Activated T-cell treated with anti-CD3 and anti-CD28 coated beads, Interleukin-2, amount 50 U/mL, for 72 hours (primary cell): ENCODE measurements at regions not wholly inside any gene's neighbourhood (a gene's known extent, or its start where the extent isn't known, plus 50 kb on each side); places are given as distances from the start of the nearest gene placed in this dataset.

Source experiments
- ATAC-seq, 2 donors: fragments of 150-1000 bp; cut with Tn5 transposase; replicated peaks in 1 of 2; 2 replicates each; pipeline ENCODE4 v1.10.0; 2021; ENCODE audit warnings: moderate library complexity in 2 of 2, mild to moderate bottlenecking in 1 of 2
- DNase-seq, 2 donors: peaks; one replicate each; pipeline ENCODE4 v3.0.0; 2021 to 2022; ENCODE audit warnings: mixed read lengths in 1 of 2
- H3K27ac Mint-ChIP-seq: one replicate; pipeline ENCODE4 v1.8.0; 2022; ENCODE audit warnings: mild to moderate bottlenecking, moderate library complexity, mixed read lengths
- H3K27me3 Mint-ChIP-seq: one replicate; pipeline ENCODE4 v1.8.0; 2022; ENCODE audit warnings: low read depth, mixed read lengths
- H3K36me3 Mint-ChIP-seq, 2 donors: one replicate each; pipeline ENCODE4 v1.8.0; 2022; ENCODE audit warnings: mixed read lengths in 2 of 2, mild to moderate bottlenecking in 1 of 2; ENCODE audit not compliant: insufficient read depth in 2 of 2
- H3K4me1 Mint-ChIP-seq: one replicate; pipeline ENCODE4 v1.8.0; 2022; ENCODE audit warnings: low read depth, mixed read lengths
- H3K4me3 Mint-ChIP-seq, 2 donors: one replicate each; pipeline ENCODE4 v1.8.0; 2022; ENCODE audit warnings: mild to moderate bottlenecking in 2 of 2, mixed read lengths in 2 of 2, moderate library complexity in 2 of 2
- H3K9me3 Mint-ChIP-seq, 2 donors: one replicate each; pipeline ENCODE4 v1.8.0; 2022; ENCODE audit warnings: mixed read lengths in 2 of 2

DNA sequence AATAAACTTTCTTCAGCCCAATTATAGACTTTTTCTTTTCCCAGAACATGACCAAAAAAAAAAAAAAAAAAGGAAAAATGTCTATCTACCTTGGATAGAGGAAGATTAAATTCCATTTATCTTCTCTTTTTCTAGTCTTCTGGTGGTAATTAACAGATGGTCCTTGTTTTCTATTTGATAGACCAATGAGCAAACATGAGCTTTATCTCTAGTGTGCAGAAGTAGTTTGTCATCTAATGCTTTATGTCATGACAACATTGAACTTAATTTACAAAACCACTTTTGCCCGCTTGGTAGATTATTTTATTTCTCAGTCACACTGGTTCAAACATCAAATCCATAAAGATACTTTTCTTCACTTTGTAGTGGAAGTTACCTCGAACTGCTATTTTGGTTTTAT, 69.5 kb upstream of the ELL2 start:
- DNase-seq (no peak), ATAC-seq (no peak)
- Mint-ChIP-seq H3K27ac (no peak overlapping the region), H3K4me1 (no peaks in the 10 kb centered on the region), H3K36me3 (no peaks in the 10 kb centered on the region), H3K27me3 (no peaks in the 10 kb centered on the region), H3K9me3 (no peaks in the 10 kb centered on the region), H3K4me3 (no peak overlapping the region)

DNA sequence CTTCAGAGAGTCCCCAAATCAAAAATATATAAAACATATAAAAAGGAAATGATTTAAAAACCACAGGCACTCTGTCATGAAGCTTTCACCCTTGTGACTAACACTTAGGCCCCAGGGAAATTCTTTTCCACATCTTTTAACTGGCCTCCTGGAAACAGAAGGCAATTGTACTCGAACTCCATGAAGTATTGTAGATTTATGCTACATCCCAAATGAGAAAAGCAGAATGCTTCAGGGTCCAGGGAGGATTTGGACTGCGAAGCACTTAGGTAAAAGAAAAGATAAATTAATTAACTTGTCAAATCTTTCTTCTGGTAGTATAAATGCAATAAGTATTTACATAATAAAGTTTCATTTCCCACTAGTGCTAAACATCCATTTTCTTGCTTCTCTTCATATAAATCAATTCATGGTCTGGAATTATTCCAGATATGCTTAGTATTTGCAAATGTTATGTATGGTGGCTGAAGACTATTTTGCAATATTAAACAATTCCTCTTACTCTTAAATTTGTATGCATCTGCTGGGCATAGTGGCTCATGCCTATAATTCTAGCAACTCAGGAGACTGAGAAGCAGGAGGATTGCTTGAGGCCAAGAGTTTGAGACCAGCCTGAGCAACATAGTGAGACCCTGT, 64.9 kb upstream of the ELL2 start:
- no peak overlapping the region for H3K4me3 Mint-ChIP-seq
- no peaks in the 10 kb centered on the region for H3K4me1 Mint-ChIP-seq
- no peaks in the 10 kb centered on the region for H3K9me3 Mint-ChIP-seq
- no peak for ATAC-seq
- DNase-seq = no peak
- H3K27me3 Mint-ChIP-seq = peaks cover 8% of the 10 kb centered on the region
- H3K36me3 Mint-ChIP-seq = no peaks in the 10 kb centered on the region
- H3K27ac Mint-ChIP-seq = no peak overlapping the region

DNA sequence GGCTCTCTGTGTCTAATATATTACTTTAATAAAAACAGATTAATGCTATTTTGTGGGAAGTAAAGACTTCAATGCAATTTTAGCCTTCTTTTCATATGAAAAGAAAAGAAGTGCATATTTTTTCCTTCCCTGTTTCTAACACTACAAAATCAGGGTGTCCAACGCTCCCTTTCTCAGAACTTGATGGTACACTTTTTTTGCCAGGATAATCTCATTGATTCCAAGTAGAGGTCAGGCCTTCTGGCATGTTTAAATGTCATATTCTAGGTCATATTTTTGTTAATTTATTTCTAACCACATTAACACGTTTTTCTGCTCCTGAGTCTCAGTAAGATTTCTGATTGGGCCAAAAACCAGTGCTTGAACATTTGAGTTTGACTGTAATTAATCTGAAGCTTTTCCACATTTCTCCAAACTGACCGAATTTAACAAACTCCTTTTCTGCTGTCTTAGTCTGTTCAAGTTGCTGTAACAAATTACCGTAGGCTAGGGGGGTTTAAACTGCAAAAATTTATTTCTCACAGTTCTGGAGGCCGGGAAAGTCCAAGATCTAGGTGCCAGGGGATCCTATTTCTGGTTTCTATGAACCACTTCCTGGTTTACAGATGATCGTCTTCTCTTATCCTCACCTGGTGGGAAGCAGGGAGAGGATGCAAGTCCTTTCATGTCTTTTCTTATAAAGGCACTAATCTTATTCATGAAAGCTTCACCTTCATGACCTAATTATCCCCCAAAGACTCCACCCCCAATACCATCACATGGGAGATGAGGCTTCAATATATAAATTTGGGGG, 63.2 kb upstream of the ELL2 start:
- H3K36me3 Mint-ChIP-seq = no peaks in the 10 kb centered on the region
- no peak for DNase-seq
- H3K9me3 Mint-ChIP-seq = no peaks in the 10 kb centered on the region
- H3K4me1 Mint-ChIP-seq = no peaks in the 10 kb centered on the region
- no peak for ATAC-seq
- H3K27me3 Mint-ChIP-seq = peaks cover 8% of the 10 kb centered on the region
- H3K27ac Mint-ChIP-seq = peak overlapping the region; percentile 38
- H3K4me3 Mint-ChIP-seq = no peak overlapping the region

DNA sequence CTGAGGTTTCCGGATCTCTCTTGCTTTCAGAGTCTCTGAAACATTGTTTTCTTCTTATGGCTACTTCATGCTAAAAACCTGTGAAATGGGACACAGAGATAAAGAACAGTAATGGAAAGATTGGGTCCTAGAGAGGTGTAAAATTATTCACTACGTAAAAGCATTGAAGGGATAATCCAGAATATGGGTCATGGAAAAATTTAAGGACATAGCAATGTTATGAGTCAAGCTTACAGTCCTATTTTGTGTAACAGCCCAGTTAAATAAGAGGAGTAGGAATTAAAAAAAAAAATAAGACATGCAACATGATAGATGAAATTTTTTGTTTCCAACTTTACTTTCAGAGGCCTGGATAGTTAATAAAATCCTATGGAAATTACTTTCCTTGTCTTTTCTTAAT, 61.9 kb upstream of the ELL2 start:
- no peak for DNase-seq
- H3K9me3 Mint-ChIP-seq = no peaks in the 10 kb centered on the region
- no peak overlapping the region for H3K27ac Mint-ChIP-seq
- no peak for ATAC-seq
- no peaks in the 10 kb centered on the region for H3K36me3 Mint-ChIP-seq
- no peak overlapping the region for H3K4me3 Mint-ChIP-seq
- H3K27me3 Mint-ChIP-seq = peaks cover 8% of the 10 kb centered on the region
- H3K4me1 Mint-ChIP-seq = no peaks in the 10 kb centered on the region

DNA sequence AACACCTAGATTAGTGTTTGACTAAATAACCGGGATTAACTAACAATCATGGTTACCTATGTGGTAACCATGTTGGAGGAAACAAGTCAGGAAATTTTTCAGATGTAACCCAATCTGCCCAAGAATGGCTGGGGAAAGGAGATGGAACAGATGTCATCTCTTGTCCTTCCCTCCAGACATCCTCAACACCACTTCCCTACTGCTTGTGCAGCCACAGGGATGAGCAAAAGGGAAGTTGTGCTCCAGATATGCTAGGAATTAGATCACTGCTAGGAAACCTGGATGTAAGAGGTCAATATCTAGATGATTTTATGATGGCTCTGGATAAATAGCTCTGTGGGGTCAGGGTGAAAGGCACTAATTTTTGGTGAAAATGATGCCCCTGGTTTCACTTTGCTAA, 61.3 kb upstream of the ELL2 start:
- no peak for DNase-seq
- Mint-ChIP-seq H3K9me3 (no peaks in the 10 kb centered on the region), H3K27ac (no peak overlapping the region), H3K36me3 (no peaks in the 10 kb centered on the region), H3K27me3 (peaks cover 8% of the 10 kb centered on the region), H3K4me3 (no peak overlapping the region), H3K4me1 (no peaks in the 10 kb centered on the region)
- ATAC-seq = no peak

DNA sequence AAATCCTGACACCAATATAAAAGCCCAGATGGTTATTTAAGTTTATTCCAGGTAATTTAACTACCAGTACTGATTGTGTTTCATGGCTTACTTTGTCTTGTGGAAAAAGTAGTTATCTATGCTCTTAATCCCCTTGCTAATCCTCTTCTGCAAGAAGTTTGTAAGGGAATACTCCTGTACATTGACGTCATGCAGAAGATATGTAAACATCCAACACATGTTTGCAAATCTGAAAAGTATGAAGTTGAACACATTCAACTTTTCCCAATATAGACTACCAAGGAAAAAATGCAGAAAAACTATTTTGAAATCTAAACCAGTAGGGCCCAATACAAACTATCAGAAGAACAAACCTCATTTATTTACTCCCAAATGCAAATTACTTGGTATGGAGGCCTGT, 56.3 kb upstream of the ELL2 start:
- ATAC-seq (no peak), DNase-seq (no peak)
- Mint-ChIP-seq H3K4me3 (no peak overlapping the region), H3K27ac (no peak overlapping the region), H3K9me3 (no peaks in the 10 kb centered on the region), H3K27me3 (peaks cover 3% of the 10 kb centered on the region), H3K36me3 (no peaks in the 10 kb centered on the region), H3K4me1 (no peaks in the 10 kb centered on the region)

DNA sequence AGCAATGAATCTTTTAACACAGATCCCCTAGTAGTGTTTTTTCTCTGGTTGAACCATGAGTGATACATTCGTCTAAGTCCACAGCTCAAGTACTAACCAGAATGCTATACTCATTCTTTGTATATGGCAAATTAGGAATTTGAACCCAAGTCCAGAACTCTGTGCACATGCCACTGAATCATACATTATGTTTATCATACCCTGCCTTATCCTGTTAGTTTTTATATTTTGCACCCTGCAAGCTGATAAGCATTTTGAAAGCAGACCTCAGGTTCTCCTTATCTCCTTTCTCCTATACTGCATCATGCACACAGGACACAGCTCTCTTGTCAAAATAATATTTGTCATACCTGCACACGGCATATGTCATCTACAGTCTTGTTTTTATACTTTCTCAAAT, 54.6 kb upstream of the ELL2 start:
- H3K27ac Mint-ChIP-seq = no peak overlapping the region
- H3K4me3 Mint-ChIP-seq = no peak overlapping the region
- no peaks in the 10 kb centered on the region for H3K4me1 Mint-ChIP-seq
- no peaks in the 10 kb centered on the region for H3K27me3 Mint-ChIP-seq
- H3K36me3 Mint-ChIP-seq = no peaks in the 10 kb centered on the region
- ATAC-seq (no peak), DNase-seq (no peak)
- no peaks in the 10 kb centered on the region for H3K9me3 Mint-ChIP-seq

DNA sequence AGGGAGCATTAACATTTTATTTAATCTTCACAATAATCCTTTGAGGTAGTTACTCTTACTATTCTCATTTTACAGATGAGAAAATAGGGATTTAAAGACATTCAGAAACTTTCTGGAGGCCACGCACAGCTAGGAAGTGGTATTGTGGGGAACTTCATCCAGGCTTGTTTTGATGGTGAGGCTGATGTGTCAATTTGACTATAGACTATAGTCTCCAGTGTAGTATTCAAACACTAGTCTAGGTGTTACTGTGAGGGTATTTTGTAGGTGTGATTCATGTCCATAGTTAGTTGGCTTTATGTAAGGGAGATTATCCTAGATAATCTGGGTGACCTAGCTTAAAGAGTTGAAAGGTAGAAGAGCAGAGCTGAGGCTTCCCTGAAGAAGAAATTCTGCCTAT, 54.1 kb upstream of the ELL2 start:
- Mint-ChIP-seq H3K27me3 (no peaks in the 10 kb centered on the region), H3K9me3 (no peaks in the 10 kb centered on the region), H3K4me3 (no peak overlapping the region), H3K4me1 (no peaks in the 10 kb centered on the region), H3K36me3 (no peaks in the 10 kb centered on the region), H3K27ac (no peak overlapping the region)
- DNase-seq (no peak), ATAC-seq (peak; percentile 27 to 69)

DNA sequence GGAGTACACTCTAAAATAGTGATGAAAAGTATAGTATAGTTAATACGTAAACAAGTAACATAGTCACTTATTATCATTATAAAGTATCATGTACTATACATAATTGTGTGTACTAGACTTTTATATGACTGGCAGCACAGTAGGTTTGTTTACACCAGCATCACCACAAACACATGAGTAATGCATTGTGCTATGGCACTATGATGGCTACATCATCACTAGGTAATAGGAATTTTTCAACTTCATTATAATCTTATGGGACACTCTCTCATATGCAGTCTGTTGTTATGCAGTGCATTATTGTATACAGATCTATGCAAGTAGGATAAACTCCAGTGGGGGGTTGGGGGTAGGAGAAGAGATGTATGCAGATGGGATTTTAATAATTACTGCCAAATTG, 52.7 kb upstream of the ELL2 start:
- Mint-ChIP-seq H3K36me3 (no peaks in the 10 kb centered on the region), H3K27me3 (no peaks in the 10 kb centered on the region), H3K4me3 (no peak overlapping the region), H3K9me3 (peaks cover 0 to 3% of the 10 kb centered on the region in 2 donors), H3K27ac (no peak overlapping the region), H3K4me1 (no peaks in the 10 kb centered on the region)
- ATAC-seq (no peak), DNase-seq (no peak)

DNA sequence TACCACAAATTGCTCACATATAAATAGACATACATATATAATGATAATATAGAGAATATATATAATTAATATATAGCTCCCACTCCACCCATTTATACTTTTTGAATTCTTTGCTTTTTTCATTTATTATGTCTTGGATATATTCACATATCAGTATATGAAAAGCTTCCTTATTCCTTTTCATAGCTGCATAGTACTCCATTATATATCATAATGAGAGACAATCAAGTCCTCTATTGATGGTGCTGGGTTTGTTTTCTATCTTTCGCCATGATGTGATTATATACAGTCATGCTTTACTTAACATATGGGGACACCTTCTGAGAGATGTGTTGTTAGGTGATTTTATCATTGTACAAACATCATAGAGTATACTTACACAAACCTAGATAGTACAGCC, 51.6 kb upstream of the ELL2 start:
- peaks cover 2 to 7% of the 10 kb centered on the region in 2 donors for H3K9me3 Mint-ChIP-seq
- DNase-seq = no peak
- H3K27me3 Mint-ChIP-seq = no peaks in the 10 kb centered on the region
- H3K36me3 Mint-ChIP-seq = no peaks in the 10 kb centered on the region
- no peaks in the 10 kb centered on the region for H3K4me1 Mint-ChIP-seq
- no peak for ATAC-seq
- no peak overlapping the region for H3K4me3 Mint-ChIP-seq
- no peak overlapping the region for H3K27ac Mint-ChIP-seq

DNA sequence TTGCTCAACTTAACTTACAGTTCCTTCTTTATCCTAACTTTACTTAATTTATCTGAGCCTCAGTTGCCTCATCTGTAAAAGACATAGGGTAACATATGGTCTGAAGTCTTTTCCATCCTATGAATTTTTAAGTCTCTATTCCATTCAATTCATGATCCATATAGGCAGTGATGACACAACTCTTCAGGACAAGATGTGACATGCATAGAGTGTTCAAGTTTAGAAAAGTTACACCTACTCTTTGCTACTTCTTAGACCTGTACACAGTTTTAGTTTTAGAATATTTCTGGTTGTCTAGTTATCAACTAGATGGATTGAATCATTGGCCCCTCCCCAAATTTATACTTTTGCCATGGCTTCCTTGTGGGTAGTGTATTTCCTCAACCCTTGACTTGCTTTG, 50.7 kb upstream of the ELL2 start:
- H3K4me1 Mint-ChIP-seq = no peaks in the 10 kb centered on the region
- H3K36me3 Mint-ChIP-seq = no peaks in the 10 kb centered on the region

More for the DNA sequence above, 50.7 kb upstream of the ELL2 start:
- no peak overlapping the region for H3K27ac Mint-ChIP-seq
- peaks cover 2 to 7% of the 10 kb centered on the region in 2 donors for H3K9me3 Mint-ChIP-seq
- H3K4me3 Mint-ChIP-seq = no peak overlapping the region
- no peaks in the 10 kb centered on the region for H3K27me3 Mint-ChIP-seq
- DNase-seq (no peak), ATAC-seq (no peak)
